OCI-LY3 (cell line): ENCODE measurements at regions not wholly inside any gene's neighbourhood (a gene's known extent, or its start where the extent isn't known, plus 50 kb on each side); places are given as distances from the start of the nearest gene placed in this dataset.

Experiments used
- H2AFZ ChIP-seq: fragments of 200-600, 300-600 bp; shearing (Covaris generic); 2 replicates; pipeline ENCODE4 v1.6.0; 2014; ENCODE audit warnings: antibody characterized with exemption, low read depth, low read length
- H3K27ac ChIP-seq: fragments of 200-600, 300-600 bp; sonication (generic); 2 replicates; pipeline ENCODE4 v1.5.1; 2014; ENCODE audit warnings: mild to moderate bottlenecking, low read length, moderate library complexity, mixed read lengths
- H3K27me3 ChIP-seq: fragments of 200-600, 300-600 bp; sonication (generic); 2 replicates; pipeline ENCODE4 v1.6.1; 2014; ENCODE audit warnings: low read depth, low read length, mixed read lengths
- H3K36me3 ChIP-seq: fragments of 200-600, 300-600 bp; sonication (generic); replicated peaks from 2 replicates; pipeline ENCODE3; 2014; ENCODE audit warnings: low read depth, low read length, mixed read lengths
- H3K4me1 ChIP-seq: fragments of 300-600, 200-600 bp; sonication (generic); 2 replicates; pipeline ENCODE4 v1.6.1; 2014; ENCODE audit warnings: low read length, mixed read lengths
- H3K4me2 ChIP-seq: fragments of 200-600, 300-600 bp; sonication (generic); 2 replicates; pipeline ENCODE4 v1.6.1; 2014; ENCODE audit warnings: low read length, mixed read lengths
- H3K4me3 ChIP-seq: fragments of 300-600, 200-600 bp; sonication (generic); 2 replicates; pipeline ENCODE4 v1.5.1; 2014; ENCODE audit warnings: antibody characterized with exemption, mild to moderate bottlenecking, low read length, moderate library complexity
- H3K79me2 ChIP-seq: fragments of 300-600, 200-600 bp; shearing (Covaris generic); 2 replicates; pipeline ENCODE4 v1.6.1; 2014; ENCODE audit warnings: mild to moderate bottlenecking, low read length, mixed read lengths
- H3K9ac ChIP-seq: fragments of 300-600, 200-600 bp; shearing (Covaris generic); 2 replicates; pipeline ENCODE4 v1.6.0; 2014; ENCODE audit warnings: mild to moderate bottlenecking, low read length, moderate library complexity
- H3K9me3 ChIP-seq: fragments of 200-600, 300-600 bp; shearing (Covaris generic); 2 replicates; pipeline ENCODE4 v1.6.1; 2014; ENCODE audit warnings: low read length, mixed read lengths; ENCODE audit not compliant: insufficient read depth
- H4K20me1 ChIP-seq: fragments of 200-600, 300-600 bp; sonication (generic); 2 replicates; pipeline ENCODE4 v1.6.1; 2016; ENCODE audit warnings: low read length, mixed read lengths; ENCODE audit not compliant: insufficient read depth
- EZH2phosphoT487 ChIP-seq: fragments of 200-600 bp; shearing (Covaris generic); IDR thresholded peaks from 2 replicates; pipeline ENCODE4 v1.6.1; 2018; ENCODE audit warnings: antibody characterized with exemption, mixed run types, low read depth
- TF ChIP-seq, protein P1 (sequence below): fragments of 200-600, 300-600 bp; sonication (generic); IDR thresholded peaks from 2 replicates; pipeline ENCODE4 v1.5.1; 2014; ENCODE audit warnings: antibody characterized with exemption, low read length, low read depth

DNA sequence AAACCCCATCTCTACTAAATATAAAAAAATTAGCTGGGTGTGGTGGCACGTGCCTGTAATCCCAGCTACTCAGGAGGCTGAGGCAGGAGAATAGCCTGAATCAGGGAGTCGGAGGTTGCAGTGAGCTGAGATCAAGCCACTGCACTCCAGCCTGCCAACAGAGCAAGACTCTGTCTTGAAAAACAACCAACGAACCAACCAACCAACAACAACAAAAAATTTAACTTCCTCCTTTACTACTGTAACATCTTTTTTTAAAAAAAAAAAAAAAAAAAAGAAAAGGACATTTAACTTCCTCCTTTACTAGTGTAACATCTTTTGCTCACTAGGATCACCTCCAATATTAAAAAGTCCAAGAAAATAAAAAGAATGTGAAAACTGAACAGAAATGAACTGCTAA lies 92.3 kb upstream of the TMEM168 start:
- H3K36me3 ChIP-seq: no peaks in the 10 kb centered on the region
- no peak overlapping the region for H3K4me2 ChIP-seq
- no peaks in the 10 kb centered on the region for H3K79me2 ChIP-seq

DNA sequence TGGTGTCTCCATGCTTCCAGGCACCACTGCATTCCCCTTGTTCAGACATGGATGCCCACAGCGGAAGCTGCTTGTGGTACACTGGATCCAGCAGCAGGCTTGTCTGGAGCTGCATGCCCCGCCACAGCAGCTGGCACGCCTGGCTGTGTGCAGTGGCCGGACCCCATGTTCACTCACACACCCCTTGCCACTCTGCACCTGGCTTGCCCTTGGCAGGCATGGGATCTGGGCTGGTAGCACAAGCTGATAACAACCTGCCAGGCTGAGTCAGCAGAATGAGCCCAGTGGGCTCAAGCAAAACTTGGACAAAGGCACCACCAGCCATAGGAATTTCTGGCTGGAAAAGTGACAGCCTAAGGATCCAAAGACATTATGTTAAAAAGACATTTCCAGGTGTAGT lies 91.8 kb upstream of the TMEM168 start:
- Histone ChIP-seq H2AFZ (no peak overlapping the region), H3K79me2 (no peaks in the 10 kb centered on the region), H3K9me3 (no peaks in the 10 kb centered on the region), H3K9ac (no peak overlapping the region), H3K4me3 (no peak overlapping the region), H3K27ac (no peak overlapping the region), H3K4me2 (no peak overlapping the region), H3K36me3 (no peaks in the 10 kb centered on the region), H4K20me1 (no peaks in the 10 kb centered on the region), H3K4me1 (no peaks in the 10 kb centered on the region), H3K27me3 (no peaks in the 10 kb centered on the region)
- TF ChIP-seq EZH2phosphoT487: no peak
- TF ChIP-seq, protein P1, sequence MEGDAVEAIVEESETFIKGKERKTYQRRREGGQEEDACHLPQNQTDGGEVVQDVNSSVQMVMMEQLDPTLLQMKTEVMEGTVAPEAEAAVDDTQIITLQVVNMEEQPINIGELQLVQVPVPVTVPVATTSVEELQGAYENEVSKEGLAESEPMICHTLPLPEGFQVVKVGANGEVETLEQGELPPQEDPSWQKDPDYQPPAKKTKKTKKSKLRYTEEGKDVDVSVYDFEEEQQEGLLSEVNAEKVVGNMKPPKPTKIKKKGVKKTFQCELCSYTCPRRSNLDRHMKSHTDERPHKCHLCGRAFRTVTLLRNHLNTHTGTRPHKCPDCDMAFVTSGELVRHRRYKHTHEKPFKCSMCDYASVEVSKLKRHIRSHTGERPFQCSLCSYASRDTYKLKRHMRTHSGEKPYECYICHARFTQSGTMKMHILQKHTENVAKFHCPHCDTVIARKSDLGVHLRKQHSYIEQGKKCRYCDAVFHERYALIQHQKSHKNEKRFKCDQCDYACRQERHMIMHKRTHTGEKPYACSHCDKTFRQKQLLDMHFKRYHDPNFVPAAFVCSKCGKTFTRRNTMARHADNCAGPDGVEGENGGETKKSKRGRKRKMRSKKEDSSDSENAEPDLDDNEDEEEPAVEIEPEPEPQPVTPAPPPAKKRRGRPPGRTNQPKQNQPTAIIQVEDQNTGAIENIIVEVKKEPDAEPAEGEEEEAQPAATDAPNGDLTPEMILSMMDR: no peak

More for the DNA sequence above, 92.3 kb upstream of the TMEM168 start:
- Histone ChIP-seq H3K27me3 (no peaks in the 10 kb centered on the region), H3K4me1 (no peaks in the 10 kb centered on the region), H3K9me3 (no peaks in the 10 kb centered on the region), H3K27ac (no peak overlapping the region), H4K20me1 (no peaks in the 10 kb centered on the region), H2AFZ (no peak overlapping the region), H3K9ac (no peak overlapping the region), H3K4me3 (no peak overlapping the region)
- TF ChIP-seq, protein P1: no peak
- no peak for TF ChIP-seq EZH2phosphoT487

DNA sequence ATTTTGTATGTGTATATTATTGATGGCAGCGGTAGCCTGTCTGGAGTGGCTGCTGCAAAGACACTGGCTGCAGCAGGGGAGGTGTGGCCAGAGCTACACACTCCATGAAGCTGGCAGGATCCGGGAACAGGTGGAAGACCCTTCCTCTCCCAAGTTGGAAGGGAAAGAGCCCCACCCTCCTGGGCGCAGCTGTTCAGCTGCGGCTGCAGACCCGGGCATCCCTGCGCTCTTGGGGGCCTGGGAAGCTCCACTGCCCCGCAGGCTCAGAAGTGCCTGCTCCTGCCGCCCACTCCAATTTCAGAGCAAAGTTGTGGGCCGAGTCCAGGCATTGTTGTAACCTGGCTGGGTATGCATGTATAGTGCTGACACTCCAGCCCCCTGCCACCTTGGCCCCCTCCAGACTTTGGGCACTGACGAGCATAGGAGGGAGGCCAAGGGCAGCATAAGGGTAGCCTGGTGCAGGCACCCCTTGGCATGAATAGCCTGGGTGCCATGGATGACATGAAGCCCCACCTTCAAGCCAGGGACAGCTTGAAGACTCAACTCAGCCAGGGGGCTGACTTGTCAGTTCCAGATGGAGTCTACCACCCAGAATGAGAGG lies 90.7 kb upstream of the TMEM168 start:
- H3K27me3 ChIP-seq: no peaks in the 10 kb centered on the region

DNA sequence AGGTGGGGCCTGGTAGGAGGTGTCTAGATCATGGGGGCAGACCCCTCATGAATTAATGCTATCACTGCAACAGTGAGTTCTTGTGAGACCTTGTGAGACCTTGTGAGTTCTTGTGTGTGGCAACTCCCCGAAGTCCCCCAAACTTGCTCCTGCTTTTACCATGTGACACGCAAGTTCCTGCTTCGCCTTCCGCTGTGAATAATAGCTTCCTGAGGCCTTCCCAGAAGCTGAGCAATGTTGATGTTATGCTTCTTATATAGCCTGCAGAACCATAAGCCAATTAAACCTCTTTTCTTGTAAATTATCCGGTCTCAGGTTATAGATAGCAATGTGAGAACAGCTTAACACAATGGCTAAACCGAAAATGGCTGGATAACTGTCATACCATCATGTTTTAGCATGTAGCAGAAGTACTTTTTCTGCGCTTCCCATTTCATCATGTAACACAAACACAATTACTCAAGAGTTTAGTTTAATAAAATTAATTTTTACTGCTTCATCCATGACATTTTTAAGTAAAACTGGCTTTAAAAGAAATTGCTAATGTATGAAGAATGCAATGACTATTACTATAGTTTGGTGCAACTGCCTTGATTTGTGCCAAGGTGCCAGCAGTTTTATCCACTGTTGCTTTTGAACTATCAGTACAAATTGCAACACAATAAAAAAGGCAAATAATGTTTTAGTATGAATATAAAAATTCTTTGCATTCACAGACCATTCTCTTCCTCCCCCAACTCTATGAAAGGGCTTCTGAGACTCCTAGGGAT lies 87.7 kb upstream of the TMEM168 start:
- H3K4me1 ChIP-seq: no peaks in the 10 kb centered on the region
- TF ChIP-seq, protein P1: no peak
- TF ChIP-seq EZH2phosphoT487: no peak
- no peak overlapping the region for H3K27ac ChIP-seq
- no peak overlapping the region for H2AFZ ChIP-seq
- no peak overlapping the region for H3K4me2 ChIP-seq
- H3K9me3 ChIP-seq: no peaks in the 10 kb centered on the region
- no peak overlapping the region for H3K9ac ChIP-seq
- H3K27me3 ChIP-seq: no peaks in the 10 kb centered on the region
- H3K4me3 ChIP-seq: no peak overlapping the region
- no peaks in the 10 kb centered on the region for H3K79me2 ChIP-seq
- no peaks in the 10 kb centered on the region for H4K20me1 ChIP-seq
- H3K36me3 ChIP-seq: no peaks in the 10 kb centered on the region

More for the DNA sequence above, 90.7 kb upstream of the TMEM168 start:
- TF ChIP-seq, protein P1: no peak
- no peak for TF ChIP-seq EZH2phosphoT487
- no peaks in the 10 kb centered on the region for H4K20me1 ChIP-seq
- no peaks in the 10 kb centered on the region for H3K79me2 ChIP-seq
- H3K9me3 ChIP-seq: no peaks in the 10 kb centered on the region
- H3K4me2 ChIP-seq: no peak overlapping the region
- H3K36me3 ChIP-seq: no peaks in the 10 kb centered on the region
- H3K9ac ChIP-seq: no peak overlapping the region
- no peaks in the 10 kb centered on the region for H3K4me1 ChIP-seq
- H3K27ac ChIP-seq: no peak overlapping the region
- no peak overlapping the region for H3K4me3 ChIP-seq
- no peak overlapping the region for H2AFZ ChIP-seq
